Neural progenitor cell (in vitro differentiated cells): ENCODE measurements at regions not wholly inside any gene's neighbourhood (a gene's known extent, or its start where the extent isn't known, plus 50 kb on each side); places are given as distances from the start of the nearest gene placed in this dataset.
A peak's percentile ranks its signal among the peaks of the same experiment; 100 is the strongest.

Experiments used
- DNase-seq: peaks from one replicate; pipeline ENCODE4 v3.0.0-alpha.2; 2016; ENCODE audit warnings: low spot score
- H2AFZ ChIP-seq: fragments of 200-600 bp; sonication (generic); replicated peaks from 2 replicates; pipeline ENCODE4 v1.6.1; 2016; ENCODE audit warnings: antibody characterized with exemption
- H3F3A ChIP-seq: fragments of 200-600 bp; sonication (generic); 2 replicates; pipeline ENCODE4 v1.6.1; 2016; ENCODE audit warnings: antibody characterized with exemption, low read depth
- H3K27ac ChIP-seq: fragments of 200-600 bp; sonication (generic); 2 replicates; pipeline ENCODE4 v1.5.1; 2016; ENCODE audit warnings: mild to moderate bottlenecking
- H3K27me3 ChIP-seq: fragments of 200-600 bp; sonication (generic); 2 replicates; pipeline ENCODE4 v1.6.1; 2016; ENCODE audit warnings: mild to moderate bottlenecking, moderate library complexity
- H3K36me3 ChIP-seq: fragments of 200-600 bp; sonication (generic); 2 replicates; pipeline ENCODE4 v1.5.1; 2016
- H3K4me1 ChIP-seq: fragments of 200-600 bp; sonication (generic); 2 replicates; pipeline ENCODE4 v1.6.1; 2016; ENCODE audit warnings: mixed run types
- H3K4me2 ChIP-seq: fragments of 200-600 bp; sonication (generic); 2 replicates; pipeline ENCODE4 v1.6.1; 2016
- H3K4me3 ChIP-seq: fragments of 200-600 bp; sonication (generic); 2 replicates; pipeline ENCODE4 v1.5.1; 2016
- H3K79me2 ChIP-seq: fragments of 200-600 bp; sonication (generic); 2 replicates; pipeline ENCODE4 v1.6.1; 2016; ENCODE audit warnings: low read depth
- H3K9ac ChIP-seq: fragments of 200-600 bp; sonication (generic); 2 replicates; pipeline ENCODE4 v1.6.1; 2016
- H3K9me3 ChIP-seq: fragments of 200-600 bp; sonication (generic); 2 replicates; pipeline ENCODE4 v1.5.1; 2016; ENCODE audit warnings: low read depth
- H4K20me1 ChIP-seq: fragments of 200-600 bp; sonication (generic); 2 replicates; pipeline ENCODE4 v1.6.1; 2016; ENCODE audit warnings: low read depth
- H3K27ac Mint-ChIP-seq: 3 replicates; pipeline ENCODE4 v1.8.0; 2021; ENCODE audit warnings: mixed read lengths
- H3K27me3 Mint-ChIP-seq: 2 replicates; pipeline ENCODE4 v1.8.0; 2022; ENCODE audit warnings: low read depth, mild to moderate bottlenecking, inconsistent platforms, moderate library complexity, mixed read lengths; ENCODE audit not compliant: insufficient read depth
- H3K36me3 Mint-ChIP-seq: 3 replicates; pipeline ENCODE4 v1.8.0; 2021; ENCODE audit warnings: mixed read lengths
- H3K4me1 Mint-ChIP-seq: 3 replicates; pipeline ENCODE4 v1.8.0; 2021; ENCODE audit warnings: mixed read lengths
- H3K4me3 Mint-ChIP-seq: 3 replicates; pipeline ENCODE4 v1.8.0; 2021; ENCODE audit warnings: mild to moderate bottlenecking, moderate library complexity, mixed read lengths
- H3K9me3 Mint-ChIP-seq: 3 replicates; pipeline ENCODE4 v1.8.0; 2020; ENCODE audit warnings: mixed read lengths
- CTCF ChIP-seq: fragments of 200-600 bp; sonication (generic); IDR thresholded peaks from 2 replicates; pipeline ENCODE4 v1.5.1; 2017; ENCODE audit warnings: antibody characterized with exemption, mild to moderate bottlenecking
- EZH2 ChIP-seq: fragments of 200-600 bp; sonication (generic); IDR thresholded peaks from 2 replicates; pipeline ENCODE4 v1.6.1; 2017; ENCODE audit warnings: antibody characterized with exemption, mild to moderate bottlenecking, moderate library complexity
- EZH2phosphoT487 ChIP-seq: fragments of 200-600 bp; sonication (generic); IDR thresholded peaks from 2 replicates; pipeline ENCODE4 v1.6.1; 2017; ENCODE audit warnings: antibody characterized with exemption

DNA sequence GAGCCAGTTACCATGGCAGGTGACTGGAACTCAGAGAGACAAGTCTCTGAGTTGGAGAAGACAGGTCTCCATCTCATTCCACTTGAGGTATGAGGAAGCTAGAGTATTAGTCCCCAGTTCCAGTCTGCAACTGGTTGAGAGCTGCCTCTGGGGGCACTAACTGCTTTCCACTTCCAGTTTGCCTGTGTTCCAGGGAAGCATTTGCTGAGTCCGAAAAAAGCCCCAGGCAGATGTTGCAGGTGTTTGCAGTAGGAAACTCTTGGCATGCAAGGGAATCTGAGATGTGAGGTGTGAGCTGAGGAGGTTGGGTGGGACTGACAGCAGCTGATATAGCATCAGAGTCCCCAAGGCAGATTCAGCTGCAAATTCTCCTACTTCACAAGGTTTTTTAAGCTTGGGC, 272.2 kb upstream of the CASK start:
- Mint-ChIP-seq H3K27me3 (no peaks in the 10 kb centered on the region), H3K4me1 (no peaks in the 10 kb centered on the region), H3K4me3 (no peak overlapping the region), H3K9me3 (peaks cover 7% of the 10 kb centered on the region), H3K27ac (no peak overlapping the region), H3K36me3 (no peaks in the 10 kb centered on the region)
- H3K4me2 ChIP-seq: no peak overlapping the region
- no peaks in the 10 kb centered on the region for H3K79me2 ChIP-seq
- H3K4me1 ChIP-seq: no peaks in the 10 kb centered on the region
- no peak overlapping the region for H3K4me3 ChIP-seq
- no peaks in the 10 kb centered on the region for H4K20me1 ChIP-seq
- no peak overlapping the region for H3K27ac ChIP-seq
- DNase-seq: peak; percentile 5
- no peaks in the 10 kb centered on the region for H3K9me3 ChIP-seq
- no peaks in the 10 kb centered on the region for H3K36me3 ChIP-seq
- peak overlapping the region; percentile 26 for H2AFZ ChIP-seq
- no peak for TF ChIP-seq EZH2phosphoT487
- TF ChIP-seq EZH2: no peak
- no peak for TF ChIP-seq CTCF
- H3K27me3 ChIP-seq: no peaks in the 10 kb centered on the region
- H3F3A ChIP-seq: no peaks in the 10 kb centered on the region
- no peak overlapping the region for H3K9ac ChIP-seq

DNA sequence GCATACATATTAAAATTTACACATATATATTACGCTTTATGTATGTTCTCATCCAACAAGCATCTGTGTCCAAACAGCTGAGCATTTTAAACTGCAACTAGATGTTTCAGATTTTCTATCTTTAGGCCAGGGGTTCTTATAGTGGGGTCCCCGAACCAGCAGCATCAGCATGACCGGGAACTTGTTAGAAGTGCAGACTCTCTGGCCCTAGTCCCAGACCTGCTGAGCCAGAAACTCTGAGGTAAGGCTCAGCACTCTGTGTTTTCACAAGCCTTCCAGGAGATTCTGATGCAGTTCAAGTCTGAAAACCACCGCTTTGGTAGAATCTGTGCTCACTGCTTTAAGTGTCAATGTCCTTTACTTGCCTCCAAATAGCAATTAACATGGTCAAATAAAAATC, 266.2 kb upstream of the CASK start:
- no peak for DNase-seq
- no peak overlapping the region for H3K27ac ChIP-seq
- Mint-ChIP-seq H3K4me1 (peaks cover 2% of the 10 kb centered on the region), H3K9me3 (peaks cover 7% of the 10 kb centered on the region), H3K36me3 (no peaks in the 10 kb centered on the region), H3K4me3 (no peak overlapping the region), H3K27me3 (peaks cover 2% of the 10 kb centered on the region), H3K27ac (no peak overlapping the region)
- H3K79me2 ChIP-seq: no peaks in the 10 kb centered on the region
- no peak overlapping the region for H3K4me2 ChIP-seq
- no peaks in the 10 kb centered on the region for H4K20me1 ChIP-seq
- no peak overlapping the region for H3K4me3 ChIP-seq
- H3K4me1 ChIP-seq: no peaks in the 10 kb centered on the region
- no peak overlapping the region for H2AFZ ChIP-seq
- TF ChIP-seq EZH2 (no peak), EZH2phosphoT487 (no peak), CTCF (no peak)
- no peaks in the 10 kb centered on the region for H3K36me3 ChIP-seq
- H3K9ac ChIP-seq: no peak overlapping the region
- H3K27me3 ChIP-seq: no peaks in the 10 kb centered on the region
- H3K9me3 ChIP-seq: no peaks in the 10 kb centered on the region
- no peaks in the 10 kb centered on the region for H3F3A ChIP-seq

GRCh38 chrX:42188730-42189129, 265.4 kb upstream of the CASK start:
- no peaks in the 10 kb centered on the region for H3K9me3 ChIP-seq
- H3K4me3 ChIP-seq: no peak overlapping the region
- no peak for DNase-seq
- Mint-ChIP-seq H3K4me3 (no peak overlapping the region), H3K27ac (no peak overlapping the region), H3K9me3 (peaks cover 7% of the 10 kb centered on the region), H3K4me1 (peaks cover 2% of the 10 kb centered on the region), H3K36me3 (no peaks in the 10 kb centered on the region), H3K27me3 (peaks cover 2% of the 10 kb centered on the region)
- H3K27ac ChIP-seq: no peak overlapping the region
- H3K79me2 ChIP-seq: no peaks in the 10 kb centered on the region
- H3K9ac ChIP-seq: no peak overlapping the region
- peak overlapping the region; percentile 71 for H2AFZ ChIP-seq
- no peak overlapping the region for H3K4me2 ChIP-seq
- H4K20me1 ChIP-seq: no peaks in the 10 kb centered on the region
- TF ChIP-seq CTCF: no peak
- TF ChIP-seq EZH2phosphoT487: no peak
- no peak for TF ChIP-seq EZH2
- H3K36me3 ChIP-seq: no peaks in the 10 kb centered on the region
- no peaks in the 10 kb centered on the region for H3F3A ChIP-seq
- no peaks in the 10 kb centered on the region for H3K4me1 ChIP-seq
- no peaks in the 10 kb centered on the region for H3K27me3 ChIP-seq
